CD4-positive, alpha-beta T cell treated with Interferon alpha-2 for 1 hour (primary cell): ENCODE measurements at regions not wholly inside any gene's neighbourhood (a gene's known extent, or its start where the extent isn't known, plus 50 kb on each side); places are given as distances from the start of the nearest gene placed in this dataset.
"Not testable (repeated sequence)": the region's sequence is repeated elsewhere in the genome, so short reads cannot be mapped to it uniquely, and the experiment has no call there.

Experiments
- DNase-seq, 2 donors: peaks; one replicate each; pipeline ENCODE4 v3.0.0-alpha.2; 2020 to 2022

DNA sequence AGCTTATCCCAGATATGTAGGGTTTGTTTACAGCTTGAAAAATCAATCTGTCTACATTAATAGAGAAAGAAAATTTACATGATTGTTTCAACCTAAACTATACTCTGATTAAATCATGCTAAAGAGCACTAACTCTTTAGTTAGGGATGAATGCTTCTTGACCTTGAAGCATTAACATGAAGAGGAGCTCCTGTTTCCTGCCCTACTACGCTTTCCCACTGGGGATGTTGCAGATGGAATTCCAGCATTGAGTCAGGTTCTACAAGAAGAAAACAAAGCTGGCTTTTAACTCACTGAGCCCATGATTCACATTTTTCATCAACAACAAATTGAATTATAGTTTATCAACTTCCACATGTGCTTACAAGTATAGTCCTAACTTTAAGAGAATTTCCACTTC is 471.3 kb downstream of the TMEM232 start:
- no peak for DNase-seq

DNA sequence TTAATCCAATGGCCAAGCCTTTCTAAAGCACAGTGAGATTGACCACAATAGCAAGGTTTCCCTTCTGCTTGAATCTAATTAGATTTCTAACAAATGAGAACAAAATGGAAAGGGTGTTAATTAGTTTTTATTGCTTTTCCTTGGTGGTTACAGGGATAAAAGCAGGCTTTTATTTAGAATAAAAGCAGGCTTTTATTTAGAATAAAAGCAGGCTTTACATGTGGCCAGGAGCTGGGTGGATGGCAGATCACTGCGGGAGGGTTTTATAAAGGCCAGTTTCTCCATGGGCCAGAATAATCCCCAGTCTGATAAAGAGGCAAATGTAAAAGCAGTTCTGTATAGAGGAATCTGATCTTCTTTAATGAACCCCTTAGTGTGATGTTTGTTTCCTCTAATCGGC is 470.2 kb downstream of the TMEM232 start:
- no peak for DNase-seq

DNA sequence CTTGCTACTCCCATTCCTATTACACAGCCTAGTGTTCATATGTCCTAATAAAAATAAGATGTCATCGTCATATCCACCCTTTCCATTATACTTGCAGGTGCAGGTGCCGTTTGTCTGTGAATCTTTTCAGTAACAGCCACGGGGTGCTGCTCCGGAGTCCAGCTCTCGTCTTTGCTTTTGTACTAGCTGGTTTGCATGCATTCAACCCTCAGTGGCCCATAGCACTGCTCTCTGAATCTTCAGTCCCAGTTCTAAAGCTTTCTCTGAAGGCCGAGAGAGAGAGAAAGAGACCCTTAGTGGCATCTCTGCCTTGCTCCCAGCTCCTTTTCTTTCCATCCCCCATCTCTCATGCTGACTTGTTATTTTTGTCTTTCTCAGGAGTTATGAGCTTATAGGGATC is 468.5 kb downstream of the TMEM232 start:
- no peak for DNase-seq

DNA sequence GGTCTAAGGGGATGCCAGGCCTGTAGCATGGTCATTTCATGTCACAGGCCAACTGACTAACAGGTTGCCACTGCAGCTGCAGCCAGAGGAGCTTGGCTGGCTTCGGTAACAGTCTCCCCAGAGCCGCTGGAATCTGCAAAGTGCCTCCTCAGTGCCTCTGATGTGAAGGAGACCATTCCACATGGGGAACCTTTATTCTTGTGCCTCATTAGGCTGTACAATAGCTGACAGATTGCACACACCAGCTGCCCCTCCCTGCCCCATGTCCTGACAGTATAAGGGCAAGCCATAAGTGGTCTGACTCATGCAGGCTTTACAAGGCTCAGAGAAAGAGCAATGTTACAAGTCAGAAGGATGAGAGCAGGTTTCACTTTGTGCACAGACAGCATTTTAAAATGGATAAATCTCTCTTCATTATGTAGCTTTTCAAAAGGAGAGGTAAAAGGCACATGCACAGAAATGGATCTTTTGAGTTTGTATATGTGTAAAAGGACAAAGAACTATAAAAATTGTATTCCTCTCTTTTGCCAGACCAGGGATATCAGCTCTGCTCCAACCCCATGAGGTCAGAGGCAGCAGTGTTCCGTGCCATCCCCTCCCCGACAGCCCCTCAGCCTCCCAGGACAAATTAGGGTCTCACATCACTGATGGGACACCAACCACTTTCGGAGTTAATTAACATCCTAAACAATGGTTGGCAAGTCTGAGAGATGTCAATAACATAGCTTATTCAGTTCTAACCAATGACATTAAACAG is 467.8 kb downstream of the TMEM232 start:
- DNase-seq: no peak

DNA sequence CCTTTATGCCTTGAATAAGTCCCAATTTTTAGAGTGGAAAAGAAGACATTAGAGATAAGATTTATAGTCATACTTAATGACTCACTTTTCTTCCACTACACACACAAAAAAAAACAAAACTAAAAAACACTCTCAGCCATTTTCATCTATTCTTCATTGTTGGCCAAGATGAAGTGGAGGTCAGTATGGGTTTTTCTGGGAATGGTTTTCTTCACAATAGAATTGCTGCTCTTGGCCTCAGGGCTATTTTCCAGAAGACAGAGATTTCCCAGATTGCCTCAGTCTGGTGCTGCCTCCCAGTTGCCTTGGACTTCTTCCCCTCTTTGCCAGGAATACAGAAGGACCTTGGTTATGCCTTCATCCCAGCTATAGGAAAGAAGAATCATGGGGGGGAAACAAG is 463.7 kb downstream of the TMEM232 start:
- DNase-seq: no peak

DNA sequence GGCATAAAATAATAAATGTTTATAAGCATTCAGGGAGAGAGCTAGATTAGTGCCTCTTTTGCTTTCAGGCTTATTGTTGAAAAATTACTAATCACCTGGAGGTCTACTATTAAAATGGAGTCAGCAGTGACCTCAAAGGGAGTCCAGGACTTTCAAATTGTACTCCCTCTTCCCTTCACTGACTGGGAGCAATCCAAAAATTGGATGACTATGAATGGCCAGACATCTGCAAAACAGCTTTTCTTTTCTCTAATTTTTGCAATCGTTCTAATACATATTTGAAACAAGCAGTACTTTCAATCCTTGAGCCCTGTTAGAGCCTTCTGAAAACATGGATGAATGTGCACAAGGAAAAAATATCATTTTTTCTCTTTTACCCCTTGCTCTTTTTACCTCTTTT is 461.8 kb downstream of the TMEM232 start:
- no peak for DNase-seq

DNA sequence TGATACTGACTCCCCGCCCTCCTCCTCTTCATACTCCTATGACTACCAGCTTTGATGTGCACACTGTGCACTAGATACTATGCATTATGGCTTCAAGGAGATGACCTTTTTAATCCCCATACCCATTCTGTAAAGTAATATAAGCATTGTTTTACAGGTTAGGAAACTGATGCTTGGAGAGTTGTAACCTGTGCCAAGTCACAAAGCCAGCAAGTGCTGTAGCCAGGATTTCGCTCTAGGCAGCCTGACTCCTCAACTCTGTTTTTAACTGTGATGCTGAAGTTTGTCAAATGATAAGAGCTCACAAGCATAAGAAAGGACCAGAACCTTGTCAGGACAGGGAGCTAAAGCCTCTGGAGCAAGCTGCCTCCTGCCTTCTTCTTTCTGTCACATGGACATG is 461.3 kb downstream of the TMEM232 start:
- DNase-seq: no peak

DNA sequence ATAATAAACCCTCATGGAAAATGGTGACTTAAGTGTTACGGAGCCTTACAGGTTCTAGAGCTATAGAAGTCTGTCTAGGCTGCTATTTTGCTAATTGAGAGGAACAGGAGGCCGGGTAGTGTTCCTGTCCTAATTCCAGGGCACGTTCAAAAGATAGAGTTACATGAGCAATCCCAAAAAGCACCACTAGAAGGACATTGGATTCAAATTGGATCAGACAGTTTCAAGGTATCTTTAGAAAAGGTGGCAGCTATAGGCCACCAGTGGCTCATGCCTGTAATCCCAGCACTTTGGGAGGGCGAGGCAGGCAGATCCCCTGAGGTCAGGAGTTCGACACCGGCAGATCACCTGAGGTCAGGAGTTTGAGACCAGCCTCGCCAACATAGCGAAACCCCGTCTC is 458.8 kb downstream of the TMEM232 start:
- no peak for DNase-seq

DNA sequence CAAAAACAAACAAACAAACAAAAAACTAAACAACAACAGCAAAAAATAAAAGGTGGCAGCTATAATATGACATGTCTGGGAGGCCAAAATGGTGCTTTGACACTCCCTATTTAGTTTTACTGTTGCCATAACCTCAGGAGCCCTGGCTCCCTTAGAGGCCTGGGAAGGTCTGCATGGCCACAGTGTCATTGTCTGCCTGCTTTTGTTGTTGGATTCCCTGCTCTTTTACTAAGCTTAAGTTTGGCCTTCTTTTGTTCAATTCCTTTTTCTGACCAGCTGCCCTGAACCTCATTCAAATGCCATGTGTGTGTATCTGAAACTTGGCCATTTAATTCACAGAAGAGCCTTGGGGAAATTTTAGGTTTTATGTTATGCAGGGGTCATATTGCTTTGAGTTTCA is 458.2 kb downstream of the TMEM232 start:
- no peak for DNase-seq

DNA sequence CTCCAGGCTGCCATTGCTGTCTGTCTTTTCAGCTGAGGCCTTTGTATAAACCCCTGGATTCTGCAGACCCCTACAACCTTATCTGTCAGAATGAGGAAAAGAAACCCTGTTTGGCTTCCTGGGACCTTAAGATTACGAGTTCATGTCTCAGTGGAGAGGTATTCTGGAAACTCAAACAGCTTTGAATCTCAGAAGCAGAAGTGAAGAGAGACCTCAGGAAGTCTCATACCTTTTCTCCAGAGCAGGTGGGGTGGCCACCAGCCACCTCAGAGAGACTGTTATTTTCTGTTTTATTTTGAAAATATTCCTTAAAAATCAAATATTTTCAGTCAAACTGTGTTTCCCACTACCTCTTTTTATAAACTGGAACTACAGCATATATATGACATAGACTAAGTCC is 457.5 kb downstream of the TMEM232 start:
- no peak for DNase-seq

DNA sequence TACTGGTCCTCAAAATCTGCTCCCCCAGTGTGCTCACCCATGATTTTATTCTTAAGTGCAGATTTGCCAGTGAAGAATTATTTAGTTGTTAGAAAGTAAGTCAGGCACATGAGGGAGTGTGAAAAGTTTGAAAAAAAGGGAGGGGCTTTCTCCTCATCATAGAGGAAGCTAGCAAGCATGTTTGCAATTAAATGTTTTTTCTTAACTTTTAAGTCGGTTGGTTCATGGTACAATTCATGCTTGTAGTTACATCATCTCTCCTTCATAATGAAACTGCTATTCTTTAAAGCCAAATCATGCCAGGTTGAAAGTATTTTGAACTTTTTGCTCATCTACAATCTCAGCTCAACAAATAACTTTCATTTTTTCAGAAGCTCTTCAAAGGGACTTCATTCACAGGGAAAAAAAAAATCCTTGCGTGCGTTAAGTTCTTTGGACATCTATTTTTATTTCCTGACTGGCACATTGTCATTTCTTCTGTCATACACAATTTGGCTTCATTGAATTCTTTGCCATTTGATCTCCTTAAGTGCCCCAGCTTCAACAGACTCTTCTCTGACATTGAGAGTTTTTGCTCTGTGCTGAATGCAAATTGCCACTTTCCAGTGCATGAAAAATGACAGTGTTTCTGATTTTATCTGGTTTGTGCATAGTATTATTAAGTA is 456.9 kb downstream of the TMEM232 start:
- no peak for DNase-seq

DNA sequence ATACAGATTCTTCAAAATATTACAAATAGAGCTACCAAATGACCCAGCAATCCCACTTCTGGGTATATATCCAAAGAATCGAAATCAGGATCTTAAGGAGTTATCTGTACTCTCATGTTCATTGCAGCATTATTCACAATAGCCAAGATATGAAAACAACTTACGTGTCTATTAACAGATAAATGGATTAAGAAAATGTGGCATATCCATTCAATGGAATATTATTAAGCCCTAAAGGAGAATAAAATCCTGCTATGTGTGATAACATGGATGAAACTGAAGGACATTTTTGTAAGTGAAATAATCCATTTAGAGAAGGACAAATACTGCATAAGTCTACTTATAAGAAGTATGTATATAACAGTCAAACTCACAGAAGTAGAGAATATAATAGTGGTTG is 450.6 kb downstream of the TMEM232 start:
- DNase-seq: no peak

DNA sequence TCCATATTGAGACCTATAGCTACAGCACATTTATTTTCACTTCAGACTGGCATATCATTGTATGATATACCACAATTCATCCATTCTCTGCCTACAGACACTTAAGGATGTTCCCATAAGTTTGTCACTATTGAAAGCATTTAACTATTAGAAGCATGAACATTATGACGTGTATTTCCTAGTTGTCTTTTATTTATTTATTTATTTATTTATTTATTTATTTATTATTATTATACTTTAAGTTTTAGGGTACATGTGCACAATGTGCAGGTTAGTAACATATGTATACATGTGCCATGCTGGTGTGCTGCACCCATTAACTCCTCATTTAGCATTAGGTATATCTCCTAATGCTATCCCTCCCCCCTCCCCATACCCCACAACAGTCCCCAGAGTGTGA is 448.0 kb downstream of the TMEM232 start:
- not testable (repeated sequence) for DNase-seq

DNA sequence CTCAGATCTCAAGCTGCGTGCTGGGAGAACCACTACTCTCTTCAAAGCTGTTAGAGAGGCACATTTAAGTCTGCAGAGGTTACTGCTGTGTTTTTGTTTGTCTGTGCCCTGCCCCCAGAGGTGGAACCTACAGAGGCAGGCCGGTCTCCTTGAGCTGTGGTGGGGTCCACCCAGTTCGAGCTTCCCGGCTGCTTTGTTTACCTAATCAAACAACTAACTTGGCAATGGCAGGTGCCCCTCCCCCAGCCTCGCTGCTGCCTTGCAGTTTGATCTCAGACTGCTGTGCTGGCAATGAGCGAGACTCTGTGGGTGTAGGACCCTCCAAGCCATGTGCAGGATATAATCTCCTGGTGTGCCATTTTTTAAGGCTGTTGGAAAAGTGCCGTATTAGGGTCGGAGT is 442.4 kb downstream of the TMEM232 start:
- not testable (repeated sequence) for DNase-seq

DNA sequence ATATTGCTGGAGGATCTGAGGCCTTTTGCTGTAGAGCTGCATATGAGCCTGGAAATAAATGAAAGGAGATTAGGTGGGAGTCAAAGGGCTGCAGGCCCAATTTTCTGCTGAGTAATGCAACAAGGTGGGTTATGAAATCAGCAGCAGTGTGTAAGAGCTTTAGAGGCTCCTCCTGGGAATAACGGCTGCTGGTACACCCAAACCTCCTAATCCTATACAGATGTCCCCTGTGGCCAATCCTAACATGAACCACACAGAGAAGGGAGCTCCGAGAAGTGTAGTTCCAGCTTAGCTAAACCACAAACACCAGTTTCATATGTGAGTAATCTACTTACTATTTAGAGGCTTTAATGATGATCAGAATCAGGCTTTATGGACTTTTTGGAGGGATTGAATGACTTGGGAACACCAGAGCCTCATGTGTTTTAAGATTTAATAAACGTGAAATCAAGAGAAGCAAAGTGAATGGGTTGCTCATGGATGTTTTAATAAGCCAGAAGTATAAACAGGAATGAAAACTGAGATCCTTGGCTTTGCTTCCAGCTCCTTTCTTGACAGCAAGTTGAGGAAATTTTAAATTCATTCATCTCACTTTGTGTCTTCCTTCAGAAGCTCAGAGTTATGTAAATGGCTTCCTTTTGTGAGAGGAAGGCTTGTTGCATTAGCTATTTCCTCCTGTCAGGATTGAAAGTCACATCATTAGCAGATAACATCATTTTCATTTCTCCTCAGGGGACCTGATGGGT is 437.5 kb downstream of the TMEM232 start:
- DNase-seq: no peak

DNA sequence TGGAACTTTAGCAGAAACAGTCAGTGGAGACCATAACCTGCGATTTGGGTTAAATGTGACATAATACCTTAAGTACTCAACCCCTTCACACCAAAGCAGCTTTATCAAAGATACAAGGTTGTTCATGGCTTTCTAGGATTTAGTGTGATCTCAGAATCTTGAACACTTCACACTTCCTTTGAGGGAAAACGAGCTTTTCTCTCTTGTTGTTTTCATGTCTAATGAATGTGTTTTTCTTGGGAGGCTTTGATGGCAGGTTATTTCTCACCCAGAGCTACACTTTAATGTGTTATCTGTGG is 437.0 kb downstream of the TMEM232 start:
- DNase-seq: no peak

DNA sequence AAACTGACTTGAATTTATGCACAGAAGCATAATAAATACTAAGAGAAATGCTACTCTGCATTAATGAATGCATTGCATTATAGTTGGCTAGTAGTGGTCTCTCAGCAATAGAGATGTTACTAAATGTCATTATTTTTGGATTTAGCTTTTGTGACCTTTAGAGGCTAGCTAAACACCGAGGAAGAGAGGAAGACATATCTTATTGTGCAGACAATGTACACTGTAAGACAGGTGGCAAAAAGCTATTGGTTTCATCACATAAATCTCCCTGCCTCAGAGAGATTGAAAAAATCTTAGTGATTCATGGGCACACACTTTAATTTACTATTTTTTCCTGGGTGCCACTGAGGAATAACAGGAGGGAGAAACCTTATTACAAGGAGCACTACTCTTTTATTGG is 435.9 kb downstream of the TMEM232 start:
- no peak for DNase-seq

DNA sequence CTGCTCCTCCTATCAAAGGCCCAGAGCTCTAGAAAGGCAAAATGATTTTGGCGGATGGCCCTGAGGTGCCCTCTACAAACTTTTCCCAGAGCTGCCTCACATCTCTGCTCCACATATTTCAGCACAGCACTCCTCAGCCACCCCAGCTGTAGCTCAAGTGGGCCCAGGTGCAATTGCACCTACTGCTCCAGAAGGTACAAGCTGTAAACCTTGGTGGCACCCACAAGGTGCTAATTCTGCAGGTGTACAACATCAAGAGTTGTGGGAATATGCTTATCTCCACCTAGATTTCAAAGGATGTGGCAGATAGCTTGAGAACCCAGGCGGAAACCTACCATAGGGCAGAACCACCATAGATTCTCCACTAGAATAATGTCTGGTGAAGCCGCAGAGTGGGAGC is 432.2 kb downstream of the TMEM232 start:
- DNase-seq: no peak

DNA sequence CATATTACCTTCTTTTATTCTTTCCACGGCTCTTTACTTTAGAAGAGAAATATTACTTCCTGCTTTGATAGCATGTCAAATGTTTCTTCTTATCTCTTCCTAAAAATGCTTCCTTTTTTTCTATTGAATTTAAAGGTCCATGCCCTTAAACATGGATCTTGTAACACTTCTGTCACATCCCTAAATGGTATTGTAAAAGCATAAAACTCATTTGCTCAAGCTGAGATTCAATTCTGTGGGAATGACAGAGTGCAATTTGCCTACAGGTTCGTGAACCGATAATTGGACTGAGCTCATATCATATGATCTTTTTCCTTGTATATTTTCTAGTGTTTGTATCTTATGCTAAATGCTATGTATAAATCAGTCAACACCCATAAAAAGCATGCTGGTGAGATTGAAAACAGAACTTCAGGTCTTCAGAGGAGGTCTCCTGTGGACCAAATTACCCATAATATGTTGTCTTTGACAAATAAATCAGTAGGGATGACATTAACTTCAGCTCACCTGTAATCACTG is 429.3 kb downstream of the TMEM232 start:
- no peak for DNase-seq

DNA sequence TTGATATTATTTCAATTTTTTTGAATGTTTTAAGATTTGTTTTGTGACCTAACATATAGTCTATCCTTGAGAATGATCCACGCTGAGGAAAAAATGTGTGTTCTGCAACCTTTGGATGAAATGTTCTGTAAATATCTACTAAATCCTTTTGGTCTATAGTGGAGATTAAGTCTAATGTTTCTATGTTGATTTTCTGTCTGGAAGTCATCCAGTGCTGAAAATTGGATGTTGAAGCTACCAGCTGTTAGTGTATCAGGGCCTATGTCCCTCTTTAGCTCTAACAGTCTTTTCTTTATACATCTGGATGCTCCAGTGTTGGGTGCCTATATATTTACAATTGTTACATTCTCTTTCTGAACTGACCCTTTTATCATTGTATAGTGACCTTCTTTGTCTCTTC is 422.3 kb downstream of the TMEM232 start:
- no peak for DNase-seq

DNA sequence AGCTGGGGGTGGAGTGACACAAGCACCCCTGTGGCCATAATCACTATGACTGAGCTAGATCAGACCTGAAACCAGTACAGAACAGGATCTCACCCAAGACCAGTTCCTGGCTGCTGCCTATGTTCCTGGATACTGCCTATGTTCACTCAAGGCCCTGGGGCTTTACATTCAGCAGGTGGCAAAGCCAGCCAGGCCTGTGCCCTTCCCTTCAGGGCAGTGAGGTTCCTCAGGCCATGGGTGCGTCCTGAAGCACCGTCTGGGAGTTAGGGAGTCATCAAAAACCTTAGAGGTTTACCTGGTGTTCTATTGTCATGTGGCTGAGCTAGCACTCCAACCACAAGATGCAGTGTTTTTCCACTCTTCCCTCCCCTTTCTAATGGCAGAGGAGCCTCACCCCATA is 419.8 kb downstream of the TMEM232 start:
- no peak for DNase-seq

DNA sequence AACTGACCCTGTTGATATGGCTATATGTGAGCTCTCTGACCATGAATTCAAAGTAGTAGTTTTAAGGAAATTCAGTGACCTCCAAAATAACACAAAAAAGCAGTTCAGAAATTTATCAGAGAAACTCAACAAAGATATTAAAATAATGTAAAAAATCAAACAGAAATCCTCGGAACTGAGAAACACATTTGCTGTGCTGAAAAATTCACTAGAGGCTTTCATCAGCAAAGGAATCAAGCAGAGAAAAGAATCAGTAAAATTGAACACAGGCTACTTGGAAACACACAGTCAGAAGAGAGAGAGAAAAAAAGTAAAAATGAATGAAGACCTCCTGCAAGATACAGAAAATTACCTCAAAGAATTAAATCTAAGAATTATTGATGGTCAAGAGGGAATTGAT is 417.2 kb downstream of the TMEM232 start:
- no peak for DNase-seq

DNA sequence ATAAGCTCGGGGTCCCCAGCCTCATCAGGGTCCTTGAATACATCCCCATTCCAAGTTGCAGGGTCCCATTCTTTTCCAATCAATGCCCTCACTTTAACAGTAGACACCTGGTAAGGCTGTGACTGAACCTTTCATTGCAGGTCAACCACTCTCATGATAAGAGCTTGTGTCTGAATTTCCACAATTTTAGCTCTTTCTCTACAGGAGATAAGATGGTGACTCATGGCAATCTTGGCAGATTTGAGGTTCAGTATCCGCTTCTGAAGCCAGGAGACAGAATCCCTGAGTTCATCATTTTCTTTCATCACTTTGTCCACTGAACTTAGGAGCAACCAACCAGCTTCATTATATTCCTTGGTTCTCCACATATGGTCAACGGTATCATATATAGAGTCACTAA is 409.9 kb downstream of the TMEM232 start:
- not testable (repeated sequence) for DNase-seq

DNA sequence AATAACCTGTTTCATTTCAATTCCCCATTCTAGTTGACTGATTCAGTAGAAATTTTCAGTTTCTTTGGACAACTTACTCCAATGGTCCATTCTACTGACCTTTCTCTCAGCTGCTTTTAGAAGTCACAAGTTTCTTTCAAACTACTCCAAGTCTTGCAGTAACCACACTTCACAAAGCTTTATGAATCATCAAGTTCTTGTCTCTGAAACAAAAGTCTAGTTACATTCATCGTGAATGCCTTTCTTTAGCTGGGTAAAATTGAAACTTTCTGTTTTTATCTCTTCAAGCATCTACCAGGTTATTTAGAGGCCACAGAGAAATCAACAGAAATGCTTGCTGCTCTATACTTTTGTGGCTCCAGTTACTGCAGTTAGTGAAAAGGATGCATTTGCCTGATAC is 405.4 kb downstream of the TMEM232 start:
- no peak for DNase-seq
